ENCODE measurements at regions not wholly inside any gene's neighbourhood (a gene's known extent, or its start where the extent isn't known, plus 50 kb on each side); places are given as distances from the start of the nearest gene placed in this dataset.

- Histone ChIP-seq H3K9me1 (replicated peaks; ENCODE audit: control insufficient read depth, extremely low read depth, insufficient read depth, low read length) (no peaks in the 10 kb centered on the region), H3K27me3 (ENCODE audit: control insufficient read depth in 2 of 2, insufficient read depth in 2 of 2, low read length in 2 of 2) (no peaks in the 10 kb centered on the region), H3K36me3 (ENCODE audit: control insufficient read depth in 2 of 2, extremely low read depth in 1 of 2, insufficient read depth in 2 of 2, low read length in 2 of 2) (no peaks in the 10 kb centered on the region), H3K9ac (replicated peaks; ENCODE audit: extremely low read depth, insufficient read depth, low read length) (no peak overlapping the region), H3K79me2 (ENCODE audit: control insufficient read depth, insufficient read depth, low read length) (no peaks in the 10 kb centered on the region), H3K4me1 (ENCODE audit: control insufficient read depth, extremely low read depth, insufficient read depth, low read length) (no peaks in the 10 kb centered on the region), H3K27ac (ENCODE audit: insufficient read depth, low read depth, low read length) (no peak overlapping the region), H4K20me1 (replicated peaks; ENCODE audit: control insufficient read depth, extremely low read depth, insufficient read depth, low read length) (no peaks in the 10 kb centered on the region), H3K4me2 (ENCODE audit: insufficient read depth, low read length) (no peak overlapping the region), H2AFZ (ENCODE audit: low read depth, low read length) (no peak overlapping the region), H3K4me3 (replicated peaks in 1 of 3; ENCODE audit: insufficient read depth in 1 of 3, low read depth in 1 of 3, low read length in 3 of 3) (no peak overlapping the region), H3K9me3 (replicated peaks; ENCODE audit: control insufficient read depth, insufficient read depth, low read length) (no peaks in the 10 kb centered on the region)
- no TSS peak for BruUV-seq (replicated peaks)
- FAIRE-seq (no peak), DNase-seq (ENCODE audit: low read depth, low spot score) (no peak)
- CTCF ChIA-PET, result no interaction called here
- TF ChIP-seq MYC (IDR thresholded peaks at IDR 0.05; ENCODE audit: low read depth, low read length), result no peak
- TF ChIP-seq EZH2 (IDR thresholded peaks at IDR 0.05; ENCODE audit: borderline replicate concordance, low read depth, low read length, severe bottlenecking), result no peak
- TF ChIP-seq POLR2A (IDR thresholded peaks at IDR 0.05; ENCODE audit: low read depth, low read length), result no peak
- TF ChIP-seq, protein P1, sequence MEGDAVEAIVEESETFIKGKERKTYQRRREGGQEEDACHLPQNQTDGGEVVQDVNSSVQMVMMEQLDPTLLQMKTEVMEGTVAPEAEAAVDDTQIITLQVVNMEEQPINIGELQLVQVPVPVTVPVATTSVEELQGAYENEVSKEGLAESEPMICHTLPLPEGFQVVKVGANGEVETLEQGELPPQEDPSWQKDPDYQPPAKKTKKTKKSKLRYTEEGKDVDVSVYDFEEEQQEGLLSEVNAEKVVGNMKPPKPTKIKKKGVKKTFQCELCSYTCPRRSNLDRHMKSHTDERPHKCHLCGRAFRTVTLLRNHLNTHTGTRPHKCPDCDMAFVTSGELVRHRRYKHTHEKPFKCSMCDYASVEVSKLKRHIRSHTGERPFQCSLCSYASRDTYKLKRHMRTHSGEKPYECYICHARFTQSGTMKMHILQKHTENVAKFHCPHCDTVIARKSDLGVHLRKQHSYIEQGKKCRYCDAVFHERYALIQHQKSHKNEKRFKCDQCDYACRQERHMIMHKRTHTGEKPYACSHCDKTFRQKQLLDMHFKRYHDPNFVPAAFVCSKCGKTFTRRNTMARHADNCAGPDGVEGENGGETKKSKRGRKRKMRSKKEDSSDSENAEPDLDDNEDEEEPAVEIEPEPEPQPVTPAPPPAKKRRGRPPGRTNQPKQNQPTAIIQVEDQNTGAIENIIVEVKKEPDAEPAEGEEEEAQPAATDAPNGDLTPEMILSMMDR (IDR thresholded peaks at IDR 0.05; ENCODE audit: extremely low read depth in 1 of 2, insufficient read depth in 1 of 2, low read depth in 1 of 2, low read length in 2 of 2), result no peak
- no peak for TF ChIP-seq FOS (IDR thresholded peaks at IDR 0.05; ENCODE audit: borderline replicate concordance, insufficient read depth, low read length)
- TF ChIP-seq POLR2AphosphoS5 (IDR thresholded peaks at IDR 0.05; ENCODE audit: insufficient read depth, low read depth, low read length), result no peak
- TF ChIP-seq, protein P2, sequence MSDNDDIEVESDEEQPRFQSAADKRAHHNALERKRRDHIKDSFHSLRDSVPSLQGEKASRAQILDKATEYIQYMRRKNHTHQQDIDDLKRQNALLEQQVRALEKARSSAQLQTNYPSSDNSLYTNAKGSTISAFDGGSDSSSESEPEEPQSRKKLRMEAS (IDR thresholded peaks at IDR 0.05; ENCODE audit: insufficient read depth, insufficient read length), result no peak
- no peak for TF ChIP-seq JUN (IDR thresholded peaks at IDR 0.05; ENCODE audit: borderline replicate concordance, insufficient read depth, insufficient read length, low read depth)
- TF ChIP-seq GATA2 (IDR thresholded peaks at IDR 0.05; ENCODE audit: insufficient read depth, insufficient read length, low read depth, low read length), result no peak
- POLR2A ChIA-PET, result no interaction called here
- dilution Hi-C loops (cut with MboI; ENCODE audit: extremely low pct_ligation_motif_present, low sequenced_read_pairs) (no loop called here), intact Hi-C loops (cut with micrococcal nuclease) (loop anchor here (10.0 kb wide), 1 partner anchor 315 kb away; no protein-coding TSS in a partner anchor)
Measured at GRCh38 chr3:22569570-22569969, 633.6 kb upstream of the UBE2E2 start.

All from endothelial cell of umbilical vein (primary cell).